ENCODE measurements at regions not wholly inside any gene's neighbourhood (a gene's known extent, or its start where the extent isn't known, plus 50 kb on each side); places are given as distances from the start of the nearest gene placed in this dataset.

- Histone ChIP-seq H3K23ac (ENCODE audit: low read depth, low read length) (no peak overlapping the region), H4K5ac (ENCODE audit: low read depth, low read length) (no peak overlapping the region), H3K4ac (ENCODE audit: low read depth, low read length) (no peak overlapping the region), H3K4me1 (ENCODE audit: control insufficient read depth, insufficient read depth, low read length) (no peaks in the 10 kb centered on the region), H2BK20ac (ENCODE audit: low read depth, low read length) (no peak overlapping the region), H3K27me3 (ENCODE audit: control insufficient read depth, insufficient read depth, low read length) (no peaks in the 10 kb centered on the region), H2AFZ (replicated peaks; ENCODE audit: low read length, poor library complexity) (no peak overlapping the region), H2BK5ac (ENCODE audit: low read depth, low read length, poor library complexity, severe bottlenecking) (no peak overlapping the region), H3K4me3 (ENCODE audit: insufficient read depth, low read depth, low read length) (no peak overlapping the region), H3K56ac (ENCODE audit: extremely low read depth, insufficient read depth, low read length) (no peak overlapping the region), H3K79me1 (ENCODE audit: low read depth in 1 of 2, low read length in 2 of 2) (no peaks in the 10 kb centered on the region), H3K4me2 (ENCODE audit: low read depth, low read length) (no peak overlapping the region), H3K18ac (ENCODE audit: low read depth, low read length) (no peak overlapping the region), H4K91ac (ENCODE audit: insufficient read depth, low read depth, low read length) (no peak overlapping the region), H4K20me1 (ENCODE audit: insufficient read depth, low read length) (no peaks in the 10 kb centered on the region), H3K36me3 (ENCODE audit: control insufficient read depth, insufficient read depth, low read length) (no peaks in the 10 kb centered on the region), H4K8ac (ENCODE audit: low read depth in 2 of 2, low read length in 2 of 2) (no peak overlapping the region), H3K9me1 (ENCODE audit: insufficient read depth, low read length) (no peaks in the 10 kb centered on the region), H3K14ac (replicated peaks; ENCODE audit: low read depth, low read length) (no peak overlapping the region), H3K9me3 (ENCODE audit: control insufficient read depth, insufficient read depth, low read length) (peaks cover 11% of the 10 kb centered on the region), H3K9ac (ENCODE audit: low read depth, low read length) (no peak overlapping the region), H2AK9ac (replicated peaks; ENCODE audit: low read depth, low read length, poor library complexity) (no peak overlapping the region), H2BK15ac (ENCODE audit: low read depth, low read length) (no peak overlapping the region), H2AK5ac (ENCODE audit: low read depth, low read length) (no peak overlapping the region), H3K27ac (ENCODE audit: insufficient read depth, low read length) (no peak overlapping the region), H2BK120ac (ENCODE audit: low read depth, low read length) (no peak overlapping the region)
- no CpG with 5 or more reads among the region's 1 CpG for WGBS, 2 experiments (ENCODE audit: extremely low coverage in 2 of 2, insufficient read length in 1 of 2)
- no peak for ATAC-seq (ENCODE audit: low read depth)
- in situ Hi-C loops (cut with MboI; ENCODE audit: low sequenced_read_pairs) (no loop called here), intact Hi-C loops (cut with micrococcal nuclease) (no loop called here), dilution Hi-C loops (cut with HindIII; ENCODE audit: low sequenced_read_pairs, unreplicated experiment) (no loop called here)
- no TSS peak for BruUV-seq (replicated peaks)
- TF ChIP-seq SMC3 (IDR thresholded peaks at IDR 0.05; ENCODE audit: low read depth, low read length) (no peak), CTCF (conservative IDR thresholded peaks at IDR 0.05; ENCODE audit: low read depth, low read length) (no peak), BHLHE40 (IDR thresholded peaks at IDR 0.05; ENCODE audit: low read depth, low read length) (no peak), RAD21 (IDR thresholded peaks at IDR 0.05; ENCODE audit: low read length) (no peak), ELK1 (IDR thresholded peaks at IDR 0.05; ENCODE audit: borderline replicate concordance, low read depth, low read length) (no peak), CHD1 (IDR thresholded peaks at IDR 0.05; ENCODE audit: low read depth, low read length) (no peak), RCOR1 (IDR thresholded peaks at IDR 0.05; ENCODE audit: insufficient replicate concordance, low read length) (no peak), MAZ (IDR thresholded peaks at IDR 0.05; ENCODE audit: borderline replicate concordance, low read depth, low read length) (no peak), RFX5 (IDR thresholded peaks at IDR 0.05; ENCODE audit: low read depth, low read length) (no peak), MAFK (IDR thresholded peaks at IDR 0.05; ENCODE audit: low read depth, low read length) (no peak), USF2 (IDR thresholded peaks at IDR 0.05; ENCODE audit: low read depth, low read length) (no peak), NFE2L2 (IDR thresholded peaks at IDR 0.05; ENCODE audit: low read depth, low read length) (no peak), CEBPB (IDR thresholded peaks at IDR 0.05; ENCODE audit: low read depth, low read length) (no peak), FOS (IDR thresholded peaks at IDR 0.05; ENCODE audit: low read depth, low read length) (no peak), MXI1 (IDR thresholded peaks at IDR 0.05; ENCODE audit: borderline replicate concordance, low read depth, low read length) (no peak)
- CTCF ChIA-PET, result no interaction called here
- POLR2A ChIA-PET (ENCODE audit: unreplicated experiment), result no interaction called here
- DNase-seq, result no peak
Observed at GRCh38 chr5:175035882-175036533, 311.6 kb downstream of the MSX2 start.
